Breast epithelium (tissue), 4 donors: ENCODE measurements at regions not wholly inside any gene's neighbourhood (a gene's known extent, or its start where the extent isn't known, plus 50 kb on each side); places are given as distances from the start of the nearest gene placed in this dataset.

ENCODE experiments used
- DNase-seq, 2 donors: peaks; one replicate each; pipeline ENCODE4 v3.0.0-alpha.2; 2019; ENCODE audit warnings: low spot score in 2 of 2
- H3K27ac ChIP-seq, 2 donors: fragments of 200-600 bp; sonication (generic) in 1 of 2; one replicate each; pipeline ENCODE4 v1.5.1; 2016 to 2019; ENCODE audit warnings: mild to moderate bottlenecking in 1 of 2
- H3K27me3 ChIP-seq, 2 donors: fragments of 200-600 bp; sonication (generic) in 1 of 2; one replicate each; pipeline versions ENCODE4 v1.5.1 to v1.6.0; 2017 to 2019; ENCODE audit warnings: control low read depth in 1 of 2, mild to moderate bottlenecking in 1 of 2
- H3K36me3 ChIP-seq: fragments of 200-600 bp; one replicate; pipeline ENCODE4 v1.5.1; 2019
- H3K4me1 ChIP-seq, 2 donors: fragments of 200-600 bp; sonication (generic); one replicate each; pipeline ENCODE4 v1.5.1; 2016 to 2019; ENCODE audit warnings: control low read depth in 1 of 2
- H3K4me3 ChIP-seq, 3 donors: fragments of 200-600 bp; sonication (generic); 1 replicate in 2 of 3; 2 replicates in 1 of 3; pipeline ENCODE4 v1.5.1; 2016 to 2019; ENCODE audit warnings: mild to moderate bottlenecking in 3 of 3, moderate library complexity in 2 of 3
- H3K9me3 ChIP-seq, 2 donors: fragments of 200-600 bp; sonication (generic) in 1 of 2; one replicate each; pipeline ENCODE4 v1.5.1; 2016 to 2019; ENCODE audit warnings: control low read depth in 1 of 2
- POLR2A ChIP-seq: fragments of 450-650 bp; IDR thresholded peaks from one replicate; pipeline ENCODE4 v1.6.1; 2016; ENCODE audit warnings: antibody characterized with exemption, mild to moderate bottlenecking, moderate library complexity
- POLR2AphosphoS5 ChIP-seq, 3 donors: sonication (generic); formaldehyde crosslinking; IDR thresholded peaks; one replicate each; pipeline ENCODE4 v1.6.1; 2017; ENCODE audit warnings: antibody characterized with exemption in 3 of 3
- intact Hi-C: fragments of 100-400 bp; cut with DNase I; formaldehyde crosslinking; loops from one replicate; pipeline ENCODE4 v1.15.1; 2023; ENCODE audit warnings: low total_unique reads
- TF ChIP-seq, protein P1 (sequence below), 3 donors: fragments of 450-650 bp; IDR thresholded peaks; one replicate each; pipeline ENCODE4 v1.5.1; 2016 to 2017; ENCODE audit warnings: antibody characterized with exemption in 3 of 3, mild to moderate bottlenecking in 3 of 3, moderate library complexity in 3 of 3

DNA sequence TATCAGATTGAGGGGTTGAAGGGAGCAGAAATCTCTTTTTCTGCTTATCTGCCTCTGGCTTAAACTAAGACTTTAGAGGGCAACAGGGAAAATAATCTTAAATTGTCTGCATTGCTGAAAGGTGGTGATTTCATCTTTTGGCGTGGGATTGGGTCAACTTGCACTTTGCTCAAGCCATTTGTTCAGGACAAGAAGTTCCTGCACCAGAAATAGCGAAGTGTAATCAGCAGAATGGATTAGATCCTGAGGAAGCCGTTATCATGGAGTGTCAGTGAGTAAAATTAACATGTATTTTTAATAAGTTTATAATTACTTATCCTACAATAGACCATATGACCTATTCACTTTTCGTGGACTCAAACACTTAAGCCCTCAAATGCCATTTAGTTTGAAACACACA is 249.3 kb downstream of the CD83 start:
- H3K36me3 ChIP-seq = no peaks in the 10 kb centered on the region
- no peak overlapping the region for H3K27ac ChIP-seq
- no peak for TF ChIP-seq POLR2AphosphoS5 (IDR thresholded peaks at IDR 0.05)
- TF ChIP-seq, protein P1, sequence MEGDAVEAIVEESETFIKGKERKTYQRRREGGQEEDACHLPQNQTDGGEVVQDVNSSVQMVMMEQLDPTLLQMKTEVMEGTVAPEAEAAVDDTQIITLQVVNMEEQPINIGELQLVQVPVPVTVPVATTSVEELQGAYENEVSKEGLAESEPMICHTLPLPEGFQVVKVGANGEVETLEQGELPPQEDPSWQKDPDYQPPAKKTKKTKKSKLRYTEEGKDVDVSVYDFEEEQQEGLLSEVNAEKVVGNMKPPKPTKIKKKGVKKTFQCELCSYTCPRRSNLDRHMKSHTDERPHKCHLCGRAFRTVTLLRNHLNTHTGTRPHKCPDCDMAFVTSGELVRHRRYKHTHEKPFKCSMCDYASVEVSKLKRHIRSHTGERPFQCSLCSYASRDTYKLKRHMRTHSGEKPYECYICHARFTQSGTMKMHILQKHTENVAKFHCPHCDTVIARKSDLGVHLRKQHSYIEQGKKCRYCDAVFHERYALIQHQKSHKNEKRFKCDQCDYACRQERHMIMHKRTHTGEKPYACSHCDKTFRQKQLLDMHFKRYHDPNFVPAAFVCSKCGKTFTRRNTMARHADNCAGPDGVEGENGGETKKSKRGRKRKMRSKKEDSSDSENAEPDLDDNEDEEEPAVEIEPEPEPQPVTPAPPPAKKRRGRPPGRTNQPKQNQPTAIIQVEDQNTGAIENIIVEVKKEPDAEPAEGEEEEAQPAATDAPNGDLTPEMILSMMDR (IDR thresholded peaks at IDR 0.05) = no peak
- TF ChIP-seq POLR2A = no peak
- H3K4me3 ChIP-seq = no peak overlapping the region
- no peaks in the 10 kb centered on the region for H3K9me3 ChIP-seq
- H3K4me1 ChIP-seq = no peaks in the 10 kb centered on the region
- DNase-seq = no peak
- no peaks in the 10 kb centered on the region for H3K27me3 ChIP-seq
- intact Hi-C loops = no loop called here

DNA sequence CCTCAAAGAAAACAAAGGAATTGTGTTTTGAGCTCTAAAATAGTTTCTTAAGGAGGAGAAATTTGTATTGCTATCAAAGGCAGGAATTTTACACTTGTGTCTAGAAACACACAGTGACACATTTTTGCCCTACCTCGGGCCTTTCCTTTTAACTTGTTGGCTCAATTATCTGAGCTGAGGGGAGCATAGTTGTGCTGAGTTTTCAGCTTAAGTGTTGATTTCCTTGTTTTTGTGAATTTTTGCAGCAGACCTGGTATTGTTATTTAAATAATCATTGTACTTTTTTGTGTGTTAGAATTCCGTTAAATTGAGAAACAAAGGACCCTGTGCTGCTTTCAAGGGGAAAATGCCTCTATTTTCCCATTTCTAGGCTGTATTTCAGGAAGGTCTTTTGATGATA is 249.7 kb downstream of the CD83 start:
- Histone ChIP-seq H3K27me3 (no peaks in the 10 kb centered on the region), H3K4me3 (no peak overlapping the region), H3K36me3 (no peaks in the 10 kb centered on the region), H3K27ac (no peak overlapping the region), H3K4me1 (no peaks in the 10 kb centered on the region), H3K9me3 (no peaks in the 10 kb centered on the region)
- intact Hi-C loops = no loop called here
- DNase-seq = no peak
- TF ChIP-seq POLR2AphosphoS5 (IDR thresholded peaks at IDR 0.05) (no peak), POLR2A (no peak)
- TF ChIP-seq, protein P1 (IDR thresholded peaks at IDR 0.05) = no peak

DNA sequence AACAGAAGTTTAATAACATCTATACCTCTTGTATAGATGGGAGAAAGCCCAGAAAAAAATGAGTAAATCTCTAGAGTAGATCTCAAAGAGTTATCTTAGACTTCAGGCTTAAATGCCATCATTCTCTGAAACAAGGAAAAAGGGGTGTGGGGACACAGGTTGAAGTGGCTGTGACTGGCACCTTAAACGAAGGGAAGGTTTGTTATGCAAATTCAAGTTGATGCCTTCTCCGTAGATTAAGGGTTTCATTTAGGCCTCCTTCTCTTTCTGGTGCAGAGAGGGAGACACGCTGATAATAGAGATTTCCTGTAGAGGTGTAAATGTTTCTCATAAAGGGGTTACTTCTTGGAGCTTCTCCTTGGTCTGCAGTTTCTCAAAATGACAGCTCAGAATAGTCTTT is 252.1 kb downstream of the CD83 start:
- no peaks in the 10 kb centered on the region for H3K9me3 ChIP-seq
- H3K27me3 ChIP-seq = no peaks in the 10 kb centered on the region
- no peaks in the 10 kb centered on the region for H3K4me1 ChIP-seq
- intact Hi-C loops = no loop called here
- no peak overlapping the region for H3K27ac ChIP-seq
- no peak for DNase-seq
- no peak overlapping the region for H3K4me3 ChIP-seq
- TF ChIP-seq, protein P1 (IDR thresholded peaks at IDR 0.05) = no peak
- no peak for TF ChIP-seq POLR2A
- no peak for TF ChIP-seq POLR2AphosphoS5 (IDR thresholded peaks at IDR 0.05)
- H3K36me3 ChIP-seq = no peaks in the 10 kb centered on the region

DNA sequence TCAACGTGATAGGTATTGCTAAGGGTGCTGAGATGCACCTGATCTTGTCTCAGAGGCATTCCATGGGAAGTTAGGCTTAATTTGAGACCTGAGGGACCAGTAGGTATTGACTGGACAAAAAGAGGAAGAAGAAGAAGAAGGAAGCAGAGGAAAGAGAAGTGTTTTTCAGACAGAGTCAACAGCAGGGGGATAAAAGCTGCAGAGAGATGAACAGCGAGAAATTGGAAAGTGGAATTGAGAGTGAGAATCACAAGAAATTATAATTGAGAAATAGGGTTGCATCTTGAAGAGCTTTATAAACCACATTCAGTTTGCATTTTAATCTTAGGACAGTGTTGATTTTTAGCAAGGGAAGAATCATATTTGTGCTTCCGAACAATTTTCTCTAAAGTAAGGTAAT is 254.0 kb downstream of the CD83 start:
- Histone ChIP-seq H3K4me3 (no peak overlapping the region), H3K27ac (no peak overlapping the region), H3K36me3 (no peaks in the 10 kb centered on the region), H3K4me1 (no peaks in the 10 kb centered on the region), H3K9me3 (no peaks in the 10 kb centered on the region), H3K27me3 (no peaks in the 10 kb centered on the region)
- intact Hi-C loops = no loop called here
- TF ChIP-seq POLR2AphosphoS5 (IDR thresholded peaks at IDR 0.05) (no peak), POLR2A (no peak)
- TF ChIP-seq, protein P1 (IDR thresholded peaks at IDR 0.05) = no peak
- no peak for DNase-seq

DNA sequence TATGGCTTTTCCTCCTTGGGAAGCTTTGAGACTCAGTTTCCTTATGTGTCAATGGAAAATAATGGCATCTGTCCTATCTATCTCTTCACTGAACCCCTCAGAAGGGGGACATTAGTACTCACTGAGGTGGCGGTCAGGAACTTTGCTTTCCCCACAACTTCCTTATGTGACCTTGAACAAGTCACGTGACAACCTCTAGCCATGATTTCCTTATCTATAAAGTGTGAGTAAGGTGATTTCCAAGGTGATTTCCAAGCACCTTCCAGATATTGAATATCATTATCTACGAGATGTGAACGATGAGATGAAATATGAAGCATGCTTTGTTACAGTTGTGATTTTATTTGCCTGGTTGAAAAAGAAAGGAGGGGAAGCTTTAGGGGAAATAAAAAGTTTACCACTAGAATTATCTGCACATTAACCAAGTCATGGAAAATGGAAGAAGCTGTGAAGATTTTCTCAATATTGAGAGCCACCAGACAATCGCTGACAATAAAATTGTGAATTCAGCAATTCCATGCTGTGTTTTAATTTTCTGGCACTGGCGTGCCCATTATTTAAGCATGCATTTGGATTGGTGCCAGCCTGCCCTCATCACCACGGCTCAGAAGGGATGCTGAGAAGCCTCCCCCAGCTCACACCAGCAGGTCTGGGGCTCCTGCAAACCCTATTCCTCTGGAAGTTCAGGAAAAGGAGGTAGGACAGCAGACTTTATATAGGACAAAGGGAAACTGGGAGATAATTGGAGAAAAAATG is 255.3 kb downstream of the CD83 start:
- no peaks in the 10 kb centered on the region for H3K9me3 ChIP-seq
- H3K4me1 ChIP-seq = no peaks in the 10 kb centered on the region
- no peak overlapping the region for H3K27ac ChIP-seq
- H3K4me3 ChIP-seq = no peak overlapping the region
- no peaks in the 10 kb centered on the region for H3K36me3 ChIP-seq
- intact Hi-C loops = no loop called here
- no peaks in the 10 kb centered on the region for H3K27me3 ChIP-seq
- DNase-seq = no peak
- TF ChIP-seq, protein P1 (IDR thresholded peaks at IDR 0.05) = no peak
- TF ChIP-seq POLR2A (no peak), POLR2AphosphoS5 (IDR thresholded peaks at IDR 0.05) (no peak)
